ENCODE measurements at regions not wholly inside any gene's neighbourhood (a gene's known extent, or its start where the extent isn't known, plus 50 kb on each side); places are given as distances from the start of the nearest gene placed in this dataset.
"Not testable (repeated sequence)": the region's sequence is repeated elsewhere in the genome, so short reads cannot be mapped to it uniquely, and the experiment has no call there.

DNA sequence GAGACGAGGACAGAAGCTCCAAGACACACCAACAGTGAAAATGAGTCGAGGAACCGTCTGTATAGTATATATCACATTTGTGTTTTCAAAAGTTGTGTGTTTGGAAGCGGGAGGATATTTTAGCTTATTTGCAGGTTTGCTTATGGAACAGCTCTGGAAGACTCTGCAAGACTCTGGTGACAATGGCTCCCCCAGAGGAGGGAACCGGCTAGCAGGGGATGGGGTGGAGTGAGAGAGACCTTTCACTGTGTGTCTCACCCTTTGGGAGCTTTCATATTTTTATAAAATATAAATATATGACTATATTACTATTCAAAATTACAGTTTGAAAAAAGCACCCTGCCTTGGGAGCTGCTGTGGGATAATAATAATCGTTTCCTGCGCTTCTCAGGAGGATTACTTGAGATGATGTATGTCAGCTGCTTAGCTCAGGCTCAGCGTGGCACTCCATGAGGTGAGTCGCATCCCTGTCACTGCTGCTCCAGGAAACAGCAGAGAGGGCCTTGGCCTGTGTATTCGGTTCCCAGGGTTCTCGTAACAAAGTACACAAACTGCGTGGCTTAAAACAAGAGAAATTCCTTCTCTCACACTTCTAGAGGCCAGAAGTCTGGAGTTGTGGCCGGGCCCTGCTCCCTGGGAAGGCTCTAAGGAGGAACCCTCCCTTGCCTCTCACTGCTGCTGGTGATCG lies 183.9 kb downstream of the FAM43A start:
- no peak for DNase-seq

DNA sequence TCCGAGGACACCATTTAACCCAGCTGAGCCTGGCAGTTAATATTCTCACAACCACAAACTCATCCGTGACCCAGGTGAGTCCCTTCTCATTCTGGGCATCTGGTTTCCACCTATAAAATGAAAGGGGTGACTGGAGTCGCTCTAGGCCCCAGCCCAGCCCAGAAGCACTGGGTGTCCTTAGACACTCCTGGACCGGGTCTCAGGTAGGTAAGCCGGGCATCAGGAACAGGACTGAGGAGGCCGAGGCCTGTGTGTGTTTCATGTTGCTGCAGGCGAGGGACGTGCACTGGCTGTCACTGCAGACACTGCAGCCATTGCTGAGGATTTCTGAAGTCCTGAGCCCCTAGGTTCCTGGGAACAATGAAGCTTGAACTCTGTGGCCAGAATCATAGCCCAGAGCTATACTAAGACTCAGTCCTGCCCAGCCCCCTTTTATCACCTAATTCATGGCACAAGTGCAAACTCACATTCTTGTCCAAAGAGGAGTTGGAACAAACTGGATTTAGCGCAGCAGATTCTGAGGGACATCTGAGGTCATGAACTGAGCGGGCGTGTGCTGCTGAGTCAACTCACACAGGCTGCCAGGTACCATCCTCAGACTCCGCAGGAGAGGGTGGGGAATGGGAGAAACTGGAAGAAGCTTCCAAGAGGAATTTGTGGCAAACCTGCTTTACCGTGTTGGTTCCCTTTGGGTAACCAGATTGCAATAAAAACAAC lies 184.9 kb downstream of the FAM43A start:
- no peak for DNase-seq

DNA sequence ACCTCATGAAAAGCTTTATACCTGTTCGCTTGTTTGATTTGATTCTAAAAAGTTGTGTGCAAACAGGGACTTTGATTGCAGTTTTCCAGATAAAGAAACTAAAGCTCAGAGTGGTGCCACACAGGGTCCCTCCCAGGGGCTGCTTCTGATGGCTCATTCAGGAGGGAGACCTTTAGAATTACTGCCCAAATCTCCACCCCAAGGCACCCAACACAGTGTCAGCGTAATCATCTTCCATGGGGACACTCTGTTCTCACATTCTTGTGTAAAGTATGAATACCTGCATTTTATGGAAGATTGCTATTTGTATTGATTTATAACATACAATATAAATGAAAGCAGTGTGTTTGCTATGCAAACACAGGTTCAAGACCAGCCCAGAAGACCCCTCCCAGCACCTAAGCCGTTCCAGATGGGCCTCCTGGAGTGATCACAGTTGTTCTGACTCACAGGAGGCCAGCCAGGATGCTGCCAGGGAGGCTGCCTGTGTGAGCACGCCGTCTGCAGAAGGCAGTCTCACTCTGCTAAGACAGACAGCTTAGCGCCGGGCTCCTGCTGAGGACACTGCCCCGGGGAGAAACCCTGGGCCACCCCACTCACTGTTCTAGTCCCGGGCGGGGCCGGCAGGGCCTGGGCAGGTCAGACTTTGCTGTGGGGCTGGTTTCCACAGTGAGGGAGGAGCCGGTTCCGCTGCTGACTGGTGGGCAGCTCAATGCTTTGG lies 185.6 kb downstream of the FAM43A start:
- DNase-seq, result no peak

DNA sequence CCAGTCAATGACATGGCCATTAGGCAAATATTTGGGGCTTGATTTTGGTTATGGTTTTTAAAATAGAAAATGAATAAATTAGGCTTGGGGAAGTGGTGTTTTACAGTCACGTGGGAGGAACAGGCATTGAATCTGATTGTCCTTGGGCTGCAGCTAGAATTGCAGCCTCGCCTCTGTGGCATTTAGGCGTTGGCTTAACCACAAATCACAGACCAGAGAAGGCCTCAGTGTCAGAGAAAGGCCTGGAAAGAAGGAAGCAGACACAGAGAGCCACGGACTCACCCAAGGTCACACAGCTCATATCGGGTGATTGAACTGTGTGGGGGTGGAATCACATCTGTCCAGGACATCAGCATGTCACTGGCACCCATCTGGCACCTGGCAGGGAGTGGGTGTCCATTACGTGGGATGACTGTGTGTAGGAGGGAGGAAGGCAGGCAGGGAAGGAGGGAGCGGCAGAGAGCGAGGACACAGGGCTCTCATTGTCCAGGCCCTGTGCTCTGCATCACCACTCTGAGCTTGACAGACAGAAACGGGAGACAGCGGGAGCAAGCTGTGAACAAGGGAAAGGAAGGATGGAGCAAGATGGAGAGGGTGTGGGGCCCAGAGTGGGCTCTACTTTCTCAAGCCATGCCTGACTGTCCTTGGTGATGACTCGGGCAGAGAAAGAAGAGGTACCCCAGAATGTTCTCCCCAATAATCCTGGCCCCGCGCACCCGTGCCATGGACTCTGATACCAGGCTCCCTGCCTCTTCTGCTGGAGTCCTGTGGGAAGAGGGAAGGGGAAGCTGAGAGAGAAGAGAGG lies 186.4 kb downstream of the FAM43A start:
- DNase-seq, result no peak

GRCh38 chr3:194872669-194872977 lies 186.9 kb downstream of the FAM43A start:
- DNase-seq, result no peak

DNA sequence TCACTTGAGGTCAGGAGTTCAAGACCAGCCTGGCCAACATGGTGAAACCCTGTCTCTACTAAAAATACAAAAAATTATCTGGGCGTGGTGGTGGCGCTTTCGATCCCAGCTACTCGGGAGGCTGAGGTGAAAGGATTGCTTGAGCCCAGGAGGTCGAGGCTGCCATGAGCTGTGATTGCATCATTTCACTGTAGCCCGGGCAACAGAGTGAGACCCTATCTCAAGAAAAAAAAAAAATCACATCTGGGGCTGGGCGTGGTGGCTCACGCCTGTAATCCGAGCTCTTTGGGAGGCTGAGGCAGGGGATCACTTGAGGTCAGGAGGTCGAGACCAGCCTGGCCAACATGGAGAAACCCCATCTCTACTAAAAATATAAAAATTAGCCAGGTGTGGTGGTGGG lies 187.8 kb downstream of the FAM43A start:
- DNase-seq, result not testable (repeated sequence)

DNA sequence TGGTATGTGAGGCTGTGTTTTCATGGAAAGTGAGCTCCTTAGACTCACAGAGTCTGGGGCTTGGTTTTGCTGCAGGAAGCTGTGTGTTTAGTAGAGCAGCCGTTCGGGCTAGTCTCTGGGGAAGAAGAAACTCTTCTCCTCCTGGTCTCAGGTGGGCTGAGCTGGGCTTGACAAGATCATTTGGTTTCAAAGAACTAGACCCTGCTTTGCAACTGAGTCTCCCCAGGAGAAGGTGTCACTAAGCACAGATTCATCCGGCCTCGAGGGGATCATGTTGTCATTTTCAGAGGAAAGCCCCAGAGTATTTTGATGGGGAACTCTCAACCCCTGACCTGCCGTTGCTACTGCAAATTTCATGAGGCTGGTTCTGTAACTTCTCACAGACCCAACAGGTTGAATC lies 188.5 kb downstream of the FAM43A start:
- DNase-seq, result no peak

DNA sequence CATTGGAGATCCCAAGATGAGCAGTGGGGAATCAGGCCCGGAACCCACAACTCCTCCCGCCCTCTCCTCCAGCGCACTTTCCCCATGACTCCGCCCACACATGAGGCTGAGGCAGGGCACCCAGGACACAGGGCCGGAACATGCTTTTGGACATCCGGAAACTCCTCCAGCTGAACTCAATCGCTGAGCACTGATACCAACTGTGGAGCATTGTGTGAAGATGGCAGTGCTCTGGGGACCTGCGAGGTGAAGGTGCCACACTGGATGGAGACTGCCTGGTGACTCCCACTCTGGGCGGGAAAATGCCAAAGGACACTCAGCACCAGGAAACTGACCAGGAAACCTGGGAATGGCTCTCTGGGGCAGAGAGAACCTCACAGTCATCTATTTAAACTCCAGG lies 189.1 kb downstream of the FAM43A start:
- no peak for DNase-seq

DNA sequence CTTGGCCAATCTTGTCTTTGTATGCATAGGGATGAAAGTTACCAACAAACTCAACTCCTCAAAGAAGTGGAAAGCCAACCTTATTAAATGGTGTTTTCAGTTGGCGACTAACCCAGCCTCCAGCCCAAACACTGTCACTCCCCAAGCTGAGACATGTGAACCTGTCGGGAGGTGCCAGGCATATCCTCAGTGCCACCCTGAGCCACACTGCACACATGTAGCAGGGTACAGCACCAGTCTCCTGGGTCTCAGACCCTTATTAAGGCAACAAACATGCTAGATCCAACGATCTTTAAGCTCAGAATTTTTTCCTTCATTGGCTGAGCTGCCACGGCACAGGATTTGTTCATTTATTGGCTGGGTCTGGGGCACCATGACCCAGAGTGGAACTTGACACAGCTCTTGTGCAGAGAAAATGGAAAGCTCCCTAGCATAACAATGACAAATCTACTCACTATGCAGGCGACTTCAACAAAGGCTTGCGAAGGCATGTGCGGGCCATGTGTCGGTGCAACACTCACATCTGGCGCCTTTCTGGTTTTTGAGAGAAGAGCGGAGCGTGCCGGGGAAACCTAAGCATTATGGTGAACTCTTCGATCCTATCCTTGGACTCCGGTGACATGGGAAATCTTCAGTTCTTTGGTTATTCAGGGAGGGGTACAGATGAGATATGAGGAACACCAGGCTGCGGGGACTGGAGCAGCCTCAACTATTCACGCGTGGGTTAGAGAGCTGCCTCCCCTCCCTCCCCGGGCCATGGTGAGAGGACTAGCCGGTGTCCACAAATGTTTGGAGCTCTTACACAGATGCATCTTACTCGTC lies 190.1 kb downstream of the FAM43A start:
- no peak for DNase-seq

DNA sequence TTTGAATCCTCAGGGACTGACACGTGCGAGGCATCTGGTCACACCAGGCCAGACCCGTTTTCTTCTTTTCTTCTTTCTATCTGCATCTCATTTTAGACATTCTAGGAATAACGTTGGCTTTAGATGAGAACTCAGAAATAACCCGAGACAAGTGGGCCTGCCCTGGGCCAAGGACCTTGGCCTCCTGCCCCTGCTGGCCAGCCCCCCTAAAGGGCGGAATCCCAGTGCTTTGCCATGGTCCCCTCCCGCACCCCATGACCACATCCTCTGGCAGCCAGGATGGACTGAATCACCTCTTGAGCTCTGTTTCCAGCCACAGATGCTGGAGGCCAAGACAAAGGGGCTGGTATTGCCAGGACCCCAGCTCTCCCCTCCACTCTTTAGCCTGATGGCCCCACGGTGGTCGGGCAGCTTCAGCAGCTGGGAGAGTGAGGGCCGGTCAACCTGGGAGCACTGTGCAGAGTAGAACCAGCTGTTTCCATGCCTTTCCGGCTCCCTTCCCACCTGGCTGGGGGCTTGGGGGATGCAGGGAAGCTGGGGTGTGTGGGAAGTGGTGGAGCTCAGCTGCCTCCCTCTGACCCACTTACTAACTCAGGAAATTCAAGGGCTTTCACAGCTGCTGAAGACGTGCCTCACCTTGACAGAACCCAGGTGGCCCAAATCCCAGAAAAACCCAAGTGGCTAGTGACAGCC lies 190.9 kb downstream of the FAM43A start:
- DNase-seq, result no peak

DNA sequence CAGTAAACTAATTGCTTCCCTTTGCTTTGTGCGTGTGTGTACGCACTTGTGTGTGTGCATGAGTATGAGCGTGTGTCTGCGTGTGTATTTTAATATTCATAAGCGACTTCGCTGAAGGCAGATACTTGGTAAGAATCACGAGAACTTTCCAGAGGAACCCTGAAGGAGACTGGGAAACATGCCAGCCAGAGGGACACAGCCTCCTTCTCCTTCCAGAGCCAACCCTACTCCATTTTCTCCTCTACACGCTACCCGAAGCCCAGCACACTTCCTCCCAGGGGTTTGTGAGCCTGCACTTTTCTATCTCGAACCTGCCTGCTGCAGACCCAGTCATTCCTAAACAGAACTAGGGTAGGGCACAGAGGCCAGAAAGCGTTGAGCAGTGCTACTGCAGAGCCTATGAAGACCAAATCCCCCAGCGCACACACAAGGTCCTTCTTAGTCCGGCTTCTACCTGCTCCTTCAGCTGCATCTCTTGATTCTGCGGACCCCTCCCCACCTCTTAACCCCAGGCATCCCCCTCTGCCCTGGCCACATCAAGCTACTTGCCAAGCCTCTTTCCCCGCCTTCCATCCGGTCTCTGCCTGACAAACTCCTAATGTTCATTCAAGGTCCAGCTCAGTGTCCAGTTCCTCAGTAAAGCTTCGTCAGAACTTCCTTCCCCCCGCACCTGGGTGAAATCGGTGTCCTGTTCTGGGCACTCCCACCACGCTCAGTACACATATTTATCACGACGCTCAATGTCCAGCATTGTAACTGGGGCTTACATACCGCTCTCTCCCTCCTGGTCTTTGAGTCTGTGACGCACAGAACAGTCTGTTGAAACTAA lies 191.8 kb downstream of the FAM43A start:
- no peak for DNase-seq

- DNase-seq, result no peak
Measured at GRCh38 chr3:194879126-194879877, 193.6 kb downstream of the FAM43A start.

- peak; percentile 5 for DNase-seq
Measured at GRCh38 chr3:194879991-194880939, 194.6 kb downstream of the FAM43A start.

DNA sequence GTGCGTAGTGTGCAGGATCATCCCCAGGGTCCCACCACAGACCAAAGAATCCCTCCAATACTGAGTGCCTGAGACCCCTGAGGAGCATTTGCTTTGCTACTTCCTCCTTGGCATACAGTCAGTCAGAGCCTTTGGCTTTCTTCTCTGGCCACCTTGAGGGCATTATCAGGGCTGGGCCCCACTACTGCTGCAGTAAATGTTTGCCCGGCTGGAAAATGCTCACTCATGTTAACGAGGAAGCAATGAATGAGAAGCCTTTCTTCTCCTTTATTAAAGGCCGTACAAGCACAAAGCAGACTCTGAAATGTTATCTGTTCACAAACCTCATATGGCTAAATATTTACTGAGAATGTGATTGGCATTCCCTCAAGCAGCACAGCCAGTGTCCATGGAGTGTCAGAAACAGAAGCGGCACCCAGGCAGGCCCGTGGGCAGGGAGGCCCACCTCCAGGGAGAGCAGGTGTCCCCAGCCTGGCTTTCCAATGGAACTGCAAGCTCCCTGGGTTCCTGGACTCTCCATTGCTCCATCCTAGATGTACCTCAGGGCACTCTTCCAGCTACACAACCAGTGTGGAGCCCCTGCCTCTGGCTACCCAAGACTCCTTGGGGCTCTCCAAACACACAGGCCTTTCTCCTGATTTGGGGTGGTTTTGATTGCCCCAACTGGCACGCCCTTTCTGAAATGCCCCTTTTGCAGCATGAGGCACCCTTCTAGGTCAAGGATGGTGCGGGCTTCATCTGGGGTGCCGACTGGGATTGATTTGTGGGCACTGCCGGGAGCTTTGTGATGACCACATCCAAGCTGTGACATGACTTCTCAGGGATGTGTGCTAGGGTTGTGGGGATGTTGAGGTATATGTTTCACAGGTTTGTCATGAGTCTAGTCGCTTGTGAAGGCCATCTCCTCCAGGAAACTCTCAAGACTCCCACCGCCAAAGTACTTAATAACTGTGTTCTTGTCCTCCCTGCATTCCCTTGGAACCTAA lies 195.6 kb downstream of the FAM43A start:
- DNase-seq, result no peak

DNA sequence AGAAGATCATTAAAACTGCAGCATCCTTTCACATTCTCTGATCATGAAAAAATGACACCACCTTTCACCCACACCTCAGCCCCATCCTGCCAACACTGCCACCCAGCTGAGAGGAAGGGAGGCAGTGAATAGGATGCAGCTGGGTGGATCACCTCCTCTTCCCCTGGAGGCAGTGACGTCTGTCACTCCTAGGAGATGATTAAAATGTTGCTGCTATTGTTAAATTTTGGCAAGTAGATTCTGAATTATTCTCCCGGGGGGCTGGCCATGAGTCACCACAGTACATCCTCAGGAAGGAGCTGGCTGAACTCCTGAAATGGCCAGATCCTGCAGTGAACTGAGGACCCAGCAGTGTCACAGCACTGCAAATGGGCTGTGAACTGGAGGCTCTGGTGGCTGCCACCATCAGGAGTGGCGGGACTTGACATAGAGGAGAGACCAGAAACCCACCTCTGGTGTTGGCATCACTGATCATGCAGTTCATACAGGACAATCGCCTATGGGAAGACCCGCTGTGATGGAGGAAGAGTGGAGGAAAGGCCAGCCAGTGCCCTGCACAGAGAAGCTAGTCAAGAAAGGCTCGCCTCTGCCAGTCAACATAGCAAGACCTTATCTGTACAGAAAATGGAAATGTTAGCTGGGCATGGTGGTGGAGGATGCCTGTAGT lies 199.1 kb downstream of the FAM43A start:
- no peak for DNase-seq

- no peak for DNase-seq
Measured at GRCh38 chr3:194885766-194886165, 200.1 kb downstream of the FAM43A start.

GRCh38 chr3:194886836-194887235 lies 201.2 kb downstream of the FAM43A start:
- DNase-seq, result no peak

All from midbrain (tissue), 1 donor.